Mesothelial cell of epicardium (in vitro differentiated cells): ENCODE measurements at regions not wholly inside any gene's neighbourhood (a gene's known extent, or its start where the extent isn't known, plus 50 kb on each side); places are given as distances from the start of the nearest gene placed in this dataset.
"Not testable (repeated sequence)": the region's sequence is repeated elsewhere in the genome, so short reads cannot be mapped to it uniquely, and the experiment has no call there.

Experiments
- DNase-seq, 2 experiments: peaks; one replicate each; pipeline ENCODE4 v3.0.0; 2021; ENCODE audit warnings: low spot score in 2 of 2; ENCODE audit not compliant: unreplicated experiment in 2 of 2
- H3K27ac Mint-ChIP-seq: 2 replicates; pipeline ENCODE4 v1.8.0; 2021; ENCODE audit warnings: mixed read lengths
- H3K27me3 Mint-ChIP-seq: 2 replicates; pipeline ENCODE4 v1.8.0; 2021; ENCODE audit warnings: low read depth, mixed read lengths
- H3K36me3 Mint-ChIP-seq: 2 replicates; pipeline ENCODE4 v1.8.0; 2021; ENCODE audit warnings: mixed read lengths
- H3K4me1 Mint-ChIP-seq: 2 replicates; pipeline ENCODE4 v1.8.0; 2021; ENCODE audit warnings: mixed read lengths
- H3K4me3 Mint-ChIP-seq: 2 replicates; pipeline ENCODE4 v1.8.0; 2021; ENCODE audit warnings: mild to moderate bottlenecking, moderate library complexity, mixed read lengths
- H3K9me3 Mint-ChIP-seq: 2 replicates; pipeline ENCODE4 v1.8.0; 2021; ENCODE audit warnings: mixed read lengths
- TF ChIP-seq, protein P1 (sequence below): fragments of 200-600 bp; sonication (generic); IDR thresholded peaks from one replicate; pipeline ENCODE4 v1.5.0; 2021; ENCODE audit warnings: antibody characterized with exemption; ENCODE audit not compliant: unreplicated experiment

DNA sequence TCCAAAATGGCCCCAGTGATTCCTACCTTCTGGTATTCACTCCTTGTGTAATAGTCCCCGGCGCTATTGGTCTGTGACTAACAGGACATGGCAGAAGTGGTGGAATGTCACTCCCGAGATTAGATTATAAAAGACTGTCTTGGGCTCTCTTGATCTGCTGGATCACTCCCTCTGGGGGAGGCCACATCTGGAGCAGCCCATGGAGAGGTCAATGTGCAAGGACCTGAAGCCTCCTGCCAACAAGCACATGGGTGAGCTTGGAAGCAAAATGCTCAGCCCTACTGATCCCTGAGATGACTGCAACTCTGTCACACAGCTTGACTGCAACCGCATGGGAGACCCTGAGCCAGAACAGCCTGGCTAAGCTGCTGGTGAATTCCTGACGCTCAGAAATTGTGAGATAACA, 94.3 kb upstream of the GLI2 start:
- H3K27ac Mint-ChIP-seq = no peak overlapping the region
- peaks cover 4% of the 10 kb centered on the region for H3K4me1 Mint-ChIP-seq
- TF ChIP-seq, protein P1, sequence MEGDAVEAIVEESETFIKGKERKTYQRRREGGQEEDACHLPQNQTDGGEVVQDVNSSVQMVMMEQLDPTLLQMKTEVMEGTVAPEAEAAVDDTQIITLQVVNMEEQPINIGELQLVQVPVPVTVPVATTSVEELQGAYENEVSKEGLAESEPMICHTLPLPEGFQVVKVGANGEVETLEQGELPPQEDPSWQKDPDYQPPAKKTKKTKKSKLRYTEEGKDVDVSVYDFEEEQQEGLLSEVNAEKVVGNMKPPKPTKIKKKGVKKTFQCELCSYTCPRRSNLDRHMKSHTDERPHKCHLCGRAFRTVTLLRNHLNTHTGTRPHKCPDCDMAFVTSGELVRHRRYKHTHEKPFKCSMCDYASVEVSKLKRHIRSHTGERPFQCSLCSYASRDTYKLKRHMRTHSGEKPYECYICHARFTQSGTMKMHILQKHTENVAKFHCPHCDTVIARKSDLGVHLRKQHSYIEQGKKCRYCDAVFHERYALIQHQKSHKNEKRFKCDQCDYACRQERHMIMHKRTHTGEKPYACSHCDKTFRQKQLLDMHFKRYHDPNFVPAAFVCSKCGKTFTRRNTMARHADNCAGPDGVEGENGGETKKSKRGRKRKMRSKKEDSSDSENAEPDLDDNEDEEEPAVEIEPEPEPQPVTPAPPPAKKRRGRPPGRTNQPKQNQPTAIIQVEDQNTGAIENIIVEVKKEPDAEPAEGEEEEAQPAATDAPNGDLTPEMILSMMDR = no peak
- no peak for DNase-seq
- no peak overlapping the region for H3K4me3 Mint-ChIP-seq
- peaks cover 51% of the 10 kb centered on the region for H3K27me3 Mint-ChIP-seq
- peaks cover 10% of the 10 kb centered on the region for H3K9me3 Mint-ChIP-seq
- no peaks in the 10 kb centered on the region for H3K36me3 Mint-ChIP-seq

DNA sequence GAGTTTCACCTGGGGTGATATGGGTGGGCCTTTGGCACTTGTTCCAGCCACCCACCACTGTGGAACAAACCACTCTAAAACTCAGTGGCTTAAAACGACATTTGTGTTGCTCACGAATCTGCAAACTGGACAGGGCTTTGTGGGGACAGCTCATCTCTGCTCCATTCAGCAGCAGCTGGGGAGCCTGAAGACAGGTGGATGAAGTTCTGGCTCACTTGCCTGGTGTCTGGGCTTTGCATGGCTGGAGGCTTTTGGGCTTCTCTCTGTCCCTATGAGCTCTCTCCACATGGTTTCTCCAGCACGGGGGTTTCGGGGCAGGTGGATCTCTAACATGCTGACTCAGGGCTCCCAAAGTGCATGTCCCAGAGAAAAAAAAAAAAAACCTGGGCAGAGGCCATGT, 93.0 kb upstream of the GLI2 start:
- Mint-ChIP-seq H3K27ac (no peak overlapping the region), H3K4me3 (no peak overlapping the region), H3K27me3 (peaks cover 46% of the 10 kb centered on the region), H3K36me3 (no peaks in the 10 kb centered on the region), H3K9me3 (peaks cover 12% of the 10 kb centered on the region), H3K4me1 (peaks cover 4% of the 10 kb centered on the region)
- TF ChIP-seq, protein P1 = no peak
- no peak for DNase-seq

DNA sequence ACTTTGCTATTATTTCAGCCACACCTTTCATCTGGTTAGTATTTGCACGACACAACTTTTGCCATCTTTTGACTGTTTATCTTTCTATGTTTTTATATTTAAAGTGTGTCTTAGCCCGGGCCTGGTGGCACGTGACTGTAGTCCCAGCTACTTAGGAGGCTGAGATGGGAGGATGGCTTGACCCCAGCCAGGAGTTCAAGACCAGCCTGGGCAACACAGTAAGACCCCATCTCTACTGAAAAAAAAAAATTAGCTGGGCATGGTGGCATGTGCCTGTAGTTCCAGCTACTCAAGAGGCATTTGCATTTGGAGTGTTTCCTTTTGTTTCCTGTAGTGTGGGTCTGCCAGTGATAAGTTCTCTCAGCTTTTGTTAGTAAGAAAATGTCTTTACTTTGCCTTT, 88.7 kb upstream of the GLI2 start:
- Mint-ChIP-seq H3K27ac (no peak overlapping the region), H3K36me3 (peaks cover 8% of the 10 kb centered on the region), H3K4me3 (no peak overlapping the region), H3K4me1 (peaks cover 2% of the 10 kb centered on the region), H3K9me3 (peaks cover 31% of the 10 kb centered on the region), H3K27me3 (peaks cover 24% of the 10 kb centered on the region)
- DNase-seq = no peak
- TF ChIP-seq, protein P1 = no peak

DNA sequence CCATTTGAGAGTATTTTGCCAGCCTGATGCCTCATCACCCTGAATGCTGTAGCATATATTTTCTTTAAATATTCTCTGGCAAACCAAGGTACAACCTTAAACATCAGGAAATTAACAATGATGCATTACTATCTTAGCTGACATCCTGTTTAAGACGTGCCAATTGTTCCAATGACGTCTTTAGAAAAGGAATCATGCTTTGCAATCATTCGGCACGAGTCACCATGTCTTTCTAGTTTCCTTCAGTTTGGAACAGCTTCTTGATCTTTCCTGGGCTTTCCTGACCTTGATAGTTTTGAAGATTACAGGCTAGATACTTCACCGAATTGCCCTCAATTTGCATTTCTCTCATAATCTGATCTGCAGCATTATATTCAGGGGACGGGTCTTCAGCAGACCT, 88.2 kb upstream of the GLI2 start:
- Mint-ChIP-seq H3K4me3 (no peak overlapping the region), H3K27me3 (peaks cover 20% of the 10 kb centered on the region), H3K9me3 (peaks cover 34% of the 10 kb centered on the region), H3K27ac (no peak overlapping the region), H3K4me1 (no peaks in the 10 kb centered on the region), H3K36me3 (peaks cover 8% of the 10 kb centered on the region)
- no peak for DNase-seq
- TF ChIP-seq, protein P1 = no peak

DNA sequence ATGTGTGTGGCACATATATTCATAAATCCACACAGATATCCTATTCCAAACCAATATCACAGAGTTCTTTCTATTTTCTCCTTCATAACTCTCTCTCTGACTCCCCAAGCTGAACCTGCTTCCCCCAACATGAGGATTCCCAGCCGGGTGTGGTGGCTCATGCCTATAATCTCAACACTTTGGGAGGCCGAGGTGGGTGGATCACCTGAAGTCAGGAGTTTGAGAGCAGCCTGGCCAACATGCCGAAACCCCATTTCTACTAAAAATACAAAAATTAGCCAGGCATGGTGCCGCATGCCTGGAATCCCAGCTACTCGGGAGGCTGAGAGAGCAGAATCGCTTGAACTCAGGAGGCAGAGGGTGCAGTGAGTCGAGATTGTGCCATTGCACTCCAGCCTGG, 86.3 kb upstream of the GLI2 start:
- Mint-ChIP-seq H3K27me3 (peaks cover 29% of the 10 kb centered on the region), H3K9me3 (peaks cover 43% of the 10 kb centered on the region)
- not testable (repeated sequence) for DNase-seq, H3K36me3 Mint-ChIP-seq, H3K27ac Mint-ChIP-seq, H3K4me3 Mint-ChIP-seq, H3K4me1 Mint-ChIP-seq

DNA sequence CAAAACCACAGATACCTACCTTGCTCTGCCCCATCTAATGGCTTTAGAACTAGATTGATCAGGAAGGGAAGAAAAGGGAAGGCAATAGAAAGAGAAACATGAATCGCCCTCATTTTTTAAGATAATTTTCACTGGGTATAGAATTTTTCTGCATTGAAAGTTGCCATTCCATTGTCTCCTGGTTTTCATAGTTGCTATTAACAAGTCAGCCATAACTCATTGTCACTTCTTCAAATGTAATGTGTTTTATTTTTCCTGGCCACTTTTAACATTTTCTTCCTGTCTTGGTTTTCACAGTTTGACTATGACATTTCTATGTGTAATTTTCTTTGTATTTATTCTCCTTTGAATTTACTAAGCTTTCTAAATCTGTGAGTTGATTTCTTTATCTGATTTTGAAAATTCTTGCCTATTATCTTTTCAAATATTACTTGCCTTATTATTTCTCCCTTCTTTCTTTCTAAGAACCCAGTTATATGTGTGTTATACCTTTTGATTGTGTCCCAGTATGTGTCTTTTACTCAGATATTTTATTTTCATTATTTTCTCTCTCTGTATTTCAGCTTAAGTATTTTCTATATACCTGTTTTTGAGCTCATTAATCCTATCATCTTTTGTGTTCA, 85.5 kb upstream of the GLI2 start:
- Mint-ChIP-seq H3K9me3 (peaks cover 43% of the 10 kb centered on the region), H3K36me3 (peaks cover 8% of the 10 kb centered on the region), H3K27me3 (peaks cover 29% of the 10 kb centered on the region), H3K4me3 (no peak overlapping the region), H3K27ac (no peak overlapping the region), H3K4me1 (no peaks in the 10 kb centered on the region)
- TF ChIP-seq, protein P1 = no peak
- DNase-seq = no peak
